Ishikawa (cell line): ENCODE measurements at regions not wholly inside any gene's neighbourhood (a gene's known extent, or its start where the extent isn't known, plus 50 kb on each side); places are given as distances from the start of the nearest gene placed in this dataset.

Source experiments
- CEBPB ChIP-seq: IDR thresholded peaks from 2 replicates; pipeline ENCODE4 v1.6.1; 2012
- CREB1 ChIP-seq: IDR thresholded peaks from 2 replicates; pipeline ENCODE4 v1.6.1; 2012; ENCODE audit warnings: low read depth
- EGR1 ChIP-seq: IDR thresholded peaks from 2 replicates; pipeline ENCODE4 v1.6.1; 2012
- EP300 ChIP-seq: IDR thresholded peaks from 2 replicates; pipeline ENCODE4 v1.6.1; 2012; ENCODE audit warnings: borderline replicate concordance
- FOXM1 ChIP-seq: IDR thresholded peaks from 2 replicates; pipeline ENCODE4 v1.6.1; 2012; ENCODE audit warnings: low read depth, borderline replicate concordance
- MAX ChIP-seq: IDR thresholded peaks from 2 replicates; pipeline ENCODE4 v1.6.1; 2012
- NFIC ChIP-seq: IDR thresholded peaks from 2 replicates; pipeline ENCODE4 v1.6.1; 2012
- RAD21 ChIP-seq: IDR thresholded peaks from 2 replicates; pipeline ENCODE4 v1.6.1; 2012; ENCODE audit warnings: low read depth
- REST ChIP-seq: IDR thresholded peaks from 2 replicates; pipeline ENCODE4 v1.6.1; 2012; ENCODE audit warnings: low read depth, mild to moderate bottlenecking
- TAF1 ChIP-seq: IDR thresholded peaks from 2 replicates; pipeline ENCODE4 v1.6.1; 2012; ENCODE audit warnings: low read depth, mild to moderate bottlenecking
- TCF12 ChIP-seq: IDR thresholded peaks from 2 replicates; pipeline ENCODE4 v1.6.1; 2012; ENCODE audit warnings: low read depth
- TEAD4 ChIP-seq: IDR thresholded peaks from 2 replicates; pipeline ENCODE4 v1.6.1; 2012
- USF1 ChIP-seq: IDR thresholded peaks from 2 replicates; pipeline ENCODE4 v1.6.1; 2012
- YY1 ChIP-seq: IDR thresholded peaks from 2 replicates; pipeline ENCODE4 v1.6.1; 2012; ENCODE audit warnings: low read depth
- ZBTB7A ChIP-seq: IDR thresholded peaks from 2 replicates; pipeline ENCODE4 v1.6.1; 2012; ENCODE audit warnings: low read depth

GRCh38 chr3:152199102-152199840, 69.5 kb upstream of the MBNL1 start:
- no peak for TF ChIP-seq YY1
- TF ChIP-seq NFIC, result no peak
- TF ChIP-seq RAD21, result no peak
- TF ChIP-seq REST, result no peak
- no peak for TF ChIP-seq CEBPB
- TF ChIP-seq TAF1, result no peak
- TF ChIP-seq TCF12, result no peak
- no peak for TF ChIP-seq CREB1
- TF ChIP-seq ZBTB7A, result no peak
- TF ChIP-seq TEAD4, result no peak
- TF ChIP-seq USF1, result no peak
- no peak for TF ChIP-seq EGR1
- no peak for TF ChIP-seq EP300
- no peak for TF ChIP-seq FOXM1
- TF ChIP-seq MAX, result no peak

GRCh38 chr3:152200476-152201420, 68.0 kb upstream of the MBNL1 start:
- no peak for TF ChIP-seq USF1
- TF ChIP-seq TAF1, result no peak
- TF ChIP-seq CEBPB, result no peak
- TF ChIP-seq TCF12, result no peak
- no peak for TF ChIP-seq EGR1
- TF ChIP-seq CREB1, result no peak
- TF ChIP-seq FOXM1, result no peak

GRCh38 chr3:152202976-152203626, 65.6 kb upstream of the MBNL1 start:
- TF ChIP-seq MAX (no peak), TCF12 (no peak), YY1 (no peak), ZBTB7A (no peak), TAF1 (no peak), EGR1 (no peak), NFIC (no peak), RAD21 (no peak), REST (no peak), CEBPB (no peak), CREB1 (no peak), FOXM1 (no peak)

- TF ChIP-seq RAD21 (no peak), YY1 (no peak), ZBTB7A (no peak), TEAD4 (no peak), NFIC (no peak), CEBPB (no peak), TAF1 (no peak), TCF12 (no peak), USF1 (no peak)
Measured at GRCh38 chr3:152203652-152204051, 65.1 kb upstream of the MBNL1 start.

GRCh38 chr3:152204218-152204617, 64.5 kb upstream of the MBNL1 start:
- no peak for TF ChIP-seq MAX
- no peak for TF ChIP-seq TCF12
- TF ChIP-seq TAF1, result no peak
- TF ChIP-seq ZBTB7A, result no peak
- no peak for TF ChIP-seq EGR1
- TF ChIP-seq YY1, result no peak
- no peak for TF ChIP-seq CREB1
- TF ChIP-seq CEBPB, result no peak
- TF ChIP-seq FOXM1, result no peak
- TF ChIP-seq USF1, result no peak
- TF ChIP-seq EP300, result no peak
- no peak for TF ChIP-seq RAD21
- no peak for TF ChIP-seq NFIC
- TF ChIP-seq TEAD4, result no peak
- TF ChIP-seq REST, result no peak
